MCF 10A (cell line): ENCODE measurements at regions not wholly inside any gene's neighbourhood (a gene's known extent, or its start where the extent isn't known, plus 50 kb on each side); places are given as distances from the start of the nearest gene placed in this dataset.

Source experiments
- BruUV-seq: library from RNA; stranded (reverse); fragments of 400-500 nt; replicated peaks from 2 replicates; lab custom pipeline; 2021; lab: Mats Ljungman, UMichigan
- CTCF ChIA-PET: fragments of 300-600 bp; sonication (Branson Sonifier 250); formaldehyde crosslinking; extraction: SDS; loops from one replicate; lab custom pipeline; 2021; ENCODE audit warnings: antibody characterized with exemption, inconsistent platforms; lab: Yijun Ruan, JAX
- POLR2A ChIA-PET: fragments of 300-600, 350-650 bp; sonication (Branson Sonifier 250); formaldehyde crosslinking; extraction: SDS; loops from one replicate; lab custom pipeline; 2020; ENCODE audit warnings: antibody characterized with exemption, inconsistent platforms; lab: Yijun Ruan, JAX
- DNase-seq: peaks from one replicate; pipeline ENCODE4 v3.0.0-alpha.2; 2018; ENCODE audit not compliant: unreplicated experiment
- H3K27ac Mint-ChIP-seq: one replicate; pipeline ENCODE4 v1.8.0; 2022; ENCODE audit warnings: mild to moderate bottlenecking, low read depth, mixed read lengths; ENCODE audit not compliant: unreplicated experiment
- H3K27me3 Mint-ChIP-seq: one replicate; pipeline ENCODE4 v1.8.0; 2022; ENCODE audit warnings: mixed read lengths; ENCODE audit not compliant: insufficient read depth, unreplicated experiment
- H3K36me3 Mint-ChIP-seq: one replicate; pipeline ENCODE4 v1.8.0; 2022; ENCODE audit warnings: mild to moderate bottlenecking, moderate library complexity, mixed read lengths; ENCODE audit not compliant: insufficient read depth, unreplicated experiment
- H3K4me1 Mint-ChIP-seq: one replicate; pipeline ENCODE4 v1.8.0; 2022; ENCODE audit warnings: mixed read lengths; ENCODE audit not compliant: insufficient read depth, unreplicated experiment
- H3K4me3 Mint-ChIP-seq: one replicate; pipeline ENCODE4 v1.8.0; 2022; ENCODE audit warnings: mild to moderate bottlenecking, moderate library complexity, mixed read lengths; ENCODE audit not compliant: unreplicated experiment
- H3K9me3 Mint-ChIP-seq: one replicate; pipeline ENCODE4 v1.8.0; 2022; ENCODE audit warnings: mixed read lengths; ENCODE audit not compliant: unreplicated experiment
- intact Hi-C: fragments of 100-400 bp; cut with micrococcal nuclease; formaldehyde crosslinking; loops from 2 replicates; pipeline ENCODE4 v1.14.1; 2022
- TF ChIP-seq, protein P1 (sequence below): fragments of 200-600 bp; IDR thresholded peaks from one replicate; pipeline ENCODE4 v1.8.0; 2022; ENCODE audit warnings: antibody characterized with exemption, mild to moderate bottlenecking; ENCODE audit not compliant: unreplicated experiment

DNA sequence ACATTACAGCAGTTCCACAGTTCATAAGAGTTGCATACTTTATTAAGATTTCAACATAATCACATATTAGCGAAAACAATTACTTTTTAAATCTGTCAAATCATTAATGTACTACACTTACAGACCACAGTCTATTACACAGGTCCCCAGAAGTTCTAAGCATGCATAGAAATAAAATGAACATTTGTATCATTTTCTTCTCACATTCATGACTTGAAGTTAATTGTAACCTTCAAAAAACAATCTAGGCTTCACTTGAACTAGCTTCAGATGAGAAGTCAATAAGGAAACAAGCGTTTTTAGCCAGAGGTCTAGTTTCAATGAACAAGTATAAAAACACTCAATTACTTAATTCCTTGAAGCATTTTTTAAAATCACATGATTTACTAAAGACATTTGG is 238.3 kb downstream of the HACE1 start:
- BruUV-seq, result no TSS peak
- H3K27me3 Mint-ChIP-seq, result no peaks in the 10 kb centered on the region
- H3K9me3 Mint-ChIP-seq, result no peaks in the 10 kb centered on the region
- CTCF ChIA-PET, result interaction anchor here (0.7 to 0.9 kb wide), 2 partner anchors 87 to 95 kb away, joined by 3 to 4 read pairs; no protein-coding TSS in a partner anchor
- no peak overlapping the region for H3K4me3 Mint-ChIP-seq
- peak overlapping the region; percentile 12 for H3K27ac Mint-ChIP-seq
- TF ChIP-seq, protein P1, sequence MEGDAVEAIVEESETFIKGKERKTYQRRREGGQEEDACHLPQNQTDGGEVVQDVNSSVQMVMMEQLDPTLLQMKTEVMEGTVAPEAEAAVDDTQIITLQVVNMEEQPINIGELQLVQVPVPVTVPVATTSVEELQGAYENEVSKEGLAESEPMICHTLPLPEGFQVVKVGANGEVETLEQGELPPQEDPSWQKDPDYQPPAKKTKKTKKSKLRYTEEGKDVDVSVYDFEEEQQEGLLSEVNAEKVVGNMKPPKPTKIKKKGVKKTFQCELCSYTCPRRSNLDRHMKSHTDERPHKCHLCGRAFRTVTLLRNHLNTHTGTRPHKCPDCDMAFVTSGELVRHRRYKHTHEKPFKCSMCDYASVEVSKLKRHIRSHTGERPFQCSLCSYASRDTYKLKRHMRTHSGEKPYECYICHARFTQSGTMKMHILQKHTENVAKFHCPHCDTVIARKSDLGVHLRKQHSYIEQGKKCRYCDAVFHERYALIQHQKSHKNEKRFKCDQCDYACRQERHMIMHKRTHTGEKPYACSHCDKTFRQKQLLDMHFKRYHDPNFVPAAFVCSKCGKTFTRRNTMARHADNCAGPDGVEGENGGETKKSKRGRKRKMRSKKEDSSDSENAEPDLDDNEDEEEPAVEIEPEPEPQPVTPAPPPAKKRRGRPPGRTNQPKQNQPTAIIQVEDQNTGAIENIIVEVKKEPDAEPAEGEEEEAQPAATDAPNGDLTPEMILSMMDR, result no peak
- intact Hi-C loops, result no loop called here
- POLR2A ChIA-PET, result no interaction called here
- DNase-seq, result no peak
- H3K4me1 Mint-ChIP-seq, result peaks cover 33% of the 10 kb centered on the region
- no peaks in the 10 kb centered on the region for H3K36me3 Mint-ChIP-seq

DNA sequence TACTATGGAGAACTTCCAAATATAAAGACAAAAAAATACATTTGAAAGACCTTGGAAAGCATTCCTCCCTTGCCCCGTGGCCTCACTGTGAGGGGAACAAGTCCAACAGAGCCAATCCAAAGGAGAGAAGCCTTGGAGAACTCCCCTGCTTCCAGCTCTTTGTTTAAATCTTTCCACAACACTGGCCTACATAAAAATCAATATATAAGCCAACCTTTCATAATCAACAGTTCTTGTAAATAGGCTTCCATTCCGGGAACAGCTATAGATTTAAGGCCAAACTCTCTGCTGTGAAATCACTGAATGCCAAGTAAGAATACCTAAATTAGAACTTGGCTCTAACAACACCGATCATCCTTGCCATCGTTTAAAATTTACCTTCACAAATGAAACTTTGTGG is 242.1 kb downstream of the HACE1 start:
- Mint-ChIP-seq H3K27ac (no peak overlapping the region), H3K4me3 (no peak overlapping the region), H3K36me3 (no peaks in the 10 kb centered on the region), H3K27me3 (no peaks in the 10 kb centered on the region), H3K4me1 (peaks cover 7% of the 10 kb centered on the region), H3K9me3 (no peaks in the 10 kb centered on the region)
- BruUV-seq, result no TSS peak
- TF ChIP-seq, protein P1, result no peak
- intact Hi-C loops, result no loop called here
- POLR2A ChIA-PET, result interaction anchor here (1.7 kb wide), 1 partner anchor 14 kb away, joined by 4 read pairs; no protein-coding TSS in a partner anchor
- CTCF ChIA-PET, result no interaction called here
- no peak for DNase-seq

DNA sequence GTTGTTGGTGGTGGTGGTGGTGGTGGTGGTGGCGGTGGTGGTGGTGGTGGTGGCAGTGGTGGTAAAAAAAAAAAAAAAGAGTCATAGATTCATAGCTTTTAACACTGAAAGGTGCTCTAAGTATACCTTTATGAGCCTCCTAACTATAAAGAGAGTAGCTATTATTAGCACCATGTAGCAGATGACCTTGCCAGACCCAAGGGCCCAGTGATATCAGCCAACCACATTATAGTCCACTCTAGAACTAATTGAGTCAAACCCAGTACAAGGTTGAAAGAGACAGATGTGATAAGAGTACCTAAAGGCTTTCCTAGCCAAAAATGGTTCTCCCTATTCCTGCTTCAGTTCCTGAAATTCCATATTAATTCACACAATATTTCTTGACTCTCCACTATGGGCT is 245.3 kb downstream of the HACE1 start:
- H3K27me3 Mint-ChIP-seq, result no peaks in the 10 kb centered on the region
- no peak overlapping the region for H3K4me3 Mint-ChIP-seq
- H3K36me3 Mint-ChIP-seq, result no peaks in the 10 kb centered on the region
- H3K27ac Mint-ChIP-seq, result no peak overlapping the region
- no peaks in the 10 kb centered on the region for H3K9me3 Mint-ChIP-seq
- CTCF ChIA-PET, result interaction anchor here (0.6 to 1.4 kb wide), 2 partner anchors 13 to 67 kb away, joined by 4 read pairs; no protein-coding TSS in a partner anchor
- POLR2A ChIA-PET, result interaction anchor here (0.7 kb wide), 1 partner anchor 8 kb away, joined by 3 read pairs; no protein-coding TSS in a partner anchor
- BruUV-seq, result no TSS peak
- TF ChIP-seq, protein P1, result no peak
- no peak for DNase-seq
- intact Hi-C loops, result no loop called here
- H3K4me1 Mint-ChIP-seq, result peaks cover 14% of the 10 kb centered on the region

DNA sequence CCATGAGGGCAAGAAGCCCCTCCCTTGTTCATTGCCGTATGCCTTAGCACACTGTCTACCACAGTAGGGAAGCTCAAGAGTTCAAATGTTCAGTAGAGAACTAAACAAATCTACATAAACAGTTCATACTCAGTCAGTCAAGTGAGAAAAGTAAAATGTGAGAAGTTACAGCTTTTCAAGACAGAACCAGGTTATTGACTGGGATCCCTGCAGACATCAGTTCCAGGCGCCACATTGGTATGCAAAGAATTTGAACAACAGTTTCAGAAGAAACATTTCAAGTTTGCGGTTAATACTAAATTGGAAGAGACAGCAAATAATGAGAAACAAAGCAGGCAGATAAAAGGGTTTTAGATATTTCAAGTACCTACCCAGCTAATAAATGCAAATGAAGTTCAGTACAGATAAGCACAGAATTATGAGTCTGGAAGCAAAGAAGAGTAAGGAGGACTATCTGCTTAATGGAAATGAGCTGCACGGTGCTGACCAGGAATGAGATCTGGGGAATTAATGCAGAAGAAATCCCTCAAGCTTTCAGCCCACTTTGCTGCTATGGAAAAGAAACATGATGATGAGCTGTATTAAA is 246.2 kb downstream of the HACE1 start:
- H3K9me3 Mint-ChIP-seq, result no peaks in the 10 kb centered on the region
- TF ChIP-seq, protein P1, result no peak
- H3K4me1 Mint-ChIP-seq, result peaks cover 14% of the 10 kb centered on the region
- ChIA-PET POLR2A (no interaction called here), CTCF (interaction anchor here (1.4 kb wide), 1 partner anchor 12 kb away, joined by 4 read pairs; no protein-coding TSS in a partner anchor)
- intact Hi-C loops, result no loop called here
- no peaks in the 10 kb centered on the region for H3K27me3 Mint-ChIP-seq
- no peaks in the 10 kb centered on the region for H3K36me3 Mint-ChIP-seq
- no TSS peak for BruUV-seq
- H3K27ac Mint-ChIP-seq, result no peak overlapping the region
- DNase-seq, result no peak
- H3K4me3 Mint-ChIP-seq, result no peak overlapping the region
